ENCODE measurements at regions not wholly inside any gene's neighbourhood (a gene's known extent, or its start where the extent isn't known, plus 50 kb on each side); places are given as distances from the start of the nearest gene placed in this dataset.
A peak's percentile ranks its signal among the peaks of the same experiment; 100 is the strongest.
"Not testable (repeated sequence)": the region's sequence is repeated elsewhere in the genome, so short reads cannot be mapped to it uniquely, and the experiment has no call there.

DNA sequence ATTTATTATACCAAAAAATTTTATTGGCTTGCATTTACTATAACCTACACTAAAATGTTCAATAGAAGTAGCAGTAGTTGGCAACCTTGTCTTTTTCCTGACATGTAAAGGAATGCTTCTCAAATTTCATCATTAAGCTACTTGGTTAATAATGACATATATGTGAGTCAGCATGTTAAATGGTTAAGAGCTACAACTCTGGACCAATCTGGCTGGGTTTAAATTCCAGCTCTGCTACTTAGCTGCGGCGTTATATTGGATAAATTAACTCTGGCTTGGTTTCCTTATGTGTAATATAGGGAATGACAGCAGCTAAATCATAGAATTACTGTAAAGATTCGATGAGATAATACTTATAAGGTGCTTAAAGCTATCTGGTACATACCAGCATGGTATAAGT is 53.7 kb upstream of the OTOGL start:
- no peak for DNase-seq

DNA sequence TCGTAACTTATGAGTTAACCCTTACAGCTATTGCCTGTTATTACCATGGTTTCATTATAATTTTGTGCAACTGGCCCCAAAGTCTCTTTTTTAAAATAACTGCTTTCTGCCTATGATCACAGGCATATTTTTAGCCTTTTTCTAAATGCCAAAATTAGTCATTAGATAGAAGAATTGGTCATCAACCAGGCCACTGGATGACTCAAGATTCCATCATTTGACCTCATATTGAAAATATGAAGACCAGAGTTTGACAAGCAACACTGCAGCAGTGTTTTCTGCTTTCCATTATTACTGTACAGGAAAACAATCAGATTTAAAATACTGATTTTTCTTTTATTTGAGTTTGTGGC is 54.7 kb upstream of the OTOGL start:
- no peak for DNase-seq

DNA sequence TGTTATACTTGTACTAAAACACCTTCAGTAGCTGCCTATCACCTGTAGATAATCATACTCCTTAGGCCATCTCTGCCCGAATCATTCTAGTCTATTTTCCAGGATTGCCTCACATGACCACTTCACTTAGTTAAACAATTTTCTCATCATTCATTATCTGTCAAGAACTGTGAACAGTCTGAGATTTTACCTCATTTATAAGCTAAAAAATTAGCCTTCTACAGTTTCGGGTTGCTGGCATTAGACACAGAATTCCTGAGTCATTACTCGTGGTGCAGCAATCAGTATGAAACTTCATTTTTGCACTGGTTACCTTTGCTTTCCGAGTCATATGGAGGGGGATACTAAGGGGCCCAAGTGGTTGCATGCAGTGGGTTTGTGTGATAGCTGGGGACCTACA is 57.6 kb upstream of the OTOGL start:
- no peak for DNase-seq

DNA sequence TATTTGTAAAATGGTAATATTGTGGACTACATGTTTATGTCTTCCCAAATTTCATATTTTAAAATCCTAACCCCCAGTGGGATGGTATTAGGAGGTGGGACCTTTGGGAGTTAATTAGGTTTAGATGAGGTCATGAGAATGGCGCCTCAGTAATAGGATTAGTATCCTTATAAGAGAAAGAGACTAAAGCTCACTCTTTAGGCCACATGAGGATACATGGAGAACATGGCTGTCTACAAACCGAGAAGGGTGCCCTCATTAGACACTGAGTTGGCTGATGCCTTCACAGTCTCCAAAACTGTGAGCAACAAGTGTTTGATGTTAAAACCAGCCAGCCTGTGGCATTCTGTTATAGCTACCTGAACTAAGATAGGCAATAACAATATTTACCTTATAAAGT is 58.3 kb upstream of the OTOGL start:
- no peak for DNase-seq

DNA sequence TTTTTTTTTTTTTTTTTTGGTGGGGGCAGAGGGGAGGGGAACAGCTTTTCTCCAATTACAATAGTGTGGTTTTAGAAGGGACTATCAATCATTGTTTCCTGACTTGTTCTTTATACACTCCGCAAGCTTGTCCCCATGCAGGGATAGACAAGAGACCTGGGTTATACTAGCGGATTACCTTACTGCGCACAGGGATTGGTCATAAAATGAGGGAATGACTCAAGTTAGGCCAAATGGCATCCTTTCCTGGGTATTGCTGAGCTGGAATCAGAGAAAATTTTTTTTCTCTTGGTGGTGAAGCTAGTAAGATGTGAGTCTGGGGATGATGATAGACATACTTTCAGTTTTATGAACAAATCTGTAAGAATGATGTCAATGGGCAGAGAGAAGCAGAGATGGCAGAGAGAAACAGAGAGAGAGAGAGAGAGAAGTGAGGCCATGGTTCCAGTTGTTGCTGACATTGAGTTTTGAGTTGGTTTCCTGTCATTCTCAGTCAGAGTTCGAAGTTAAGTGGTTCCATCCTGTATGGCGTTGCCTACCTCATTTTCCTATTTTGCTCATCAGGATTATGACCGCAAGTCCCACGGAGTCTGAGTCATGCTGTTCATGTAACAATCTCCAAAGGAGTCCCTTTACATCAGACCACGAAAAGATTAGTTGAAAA is 59.1 kb upstream of the OTOGL start:
- DNase-seq, result no peak

DNA sequence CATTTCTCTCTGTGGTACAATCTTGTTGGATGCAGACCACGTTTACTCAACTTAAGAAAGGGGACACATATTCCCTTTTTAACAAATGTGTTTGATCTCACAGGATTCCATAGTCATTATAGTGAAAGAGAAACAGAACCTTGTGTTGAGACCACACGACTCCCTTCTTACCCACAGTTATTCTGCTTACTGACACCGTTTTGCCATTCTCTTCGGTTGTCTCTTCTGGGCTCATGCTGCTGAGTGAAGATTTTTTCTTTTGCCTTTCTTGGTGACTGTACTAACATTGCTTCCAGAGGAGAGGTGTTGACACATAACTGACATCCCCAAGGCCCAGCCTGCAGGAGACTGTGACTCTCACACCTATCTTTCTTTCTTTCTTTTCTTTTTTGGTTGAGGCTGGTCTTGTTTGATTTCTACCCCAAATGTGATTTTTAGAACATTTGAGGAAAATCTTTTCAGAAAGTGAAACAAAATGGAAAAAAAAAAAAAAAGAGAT is 61.2 kb upstream of the OTOGL start:
- DNase-seq, result peak; percentile 20

DNA sequence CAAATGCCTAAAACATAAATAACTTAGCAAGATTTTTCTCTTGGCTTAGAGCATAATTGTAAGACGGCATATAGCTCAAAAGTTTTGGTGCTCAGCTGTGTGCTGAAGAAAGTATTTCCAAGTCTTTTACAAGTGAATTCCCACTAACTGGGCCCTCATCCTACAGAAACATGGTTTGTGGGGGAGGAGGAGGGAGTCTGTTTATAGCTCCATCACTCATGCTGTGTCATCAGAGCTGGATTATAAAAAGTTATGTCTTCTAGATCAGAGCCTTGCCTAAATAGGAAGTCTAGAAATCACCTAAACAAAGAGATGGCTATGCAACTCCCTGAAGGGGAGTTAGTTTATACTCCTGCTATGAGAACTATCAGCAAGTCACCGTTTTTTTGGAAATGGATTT is 65.9 kb upstream of the OTOGL start:
- DNase-seq, result peak; percentile 48

DNA sequence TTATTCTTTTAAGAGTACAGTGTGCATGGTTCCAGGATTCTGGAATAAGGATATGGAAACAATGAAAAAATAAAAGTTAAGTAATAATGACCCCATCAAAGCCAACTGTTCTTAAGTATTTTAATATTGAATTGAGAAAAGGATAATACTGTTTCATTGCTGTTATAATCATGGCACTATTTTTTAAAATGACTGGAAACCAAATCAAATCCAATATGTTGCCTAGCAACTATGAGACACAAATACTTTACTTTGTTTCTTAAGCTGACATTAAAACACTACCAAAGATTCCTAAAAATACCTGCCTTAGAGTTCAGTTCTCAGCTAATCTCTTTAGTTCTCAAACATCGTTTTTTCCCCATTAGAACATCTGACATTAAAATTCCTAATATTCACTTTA is 66.4 kb upstream of the OTOGL start:
- DNase-seq, result no peak

DNA sequence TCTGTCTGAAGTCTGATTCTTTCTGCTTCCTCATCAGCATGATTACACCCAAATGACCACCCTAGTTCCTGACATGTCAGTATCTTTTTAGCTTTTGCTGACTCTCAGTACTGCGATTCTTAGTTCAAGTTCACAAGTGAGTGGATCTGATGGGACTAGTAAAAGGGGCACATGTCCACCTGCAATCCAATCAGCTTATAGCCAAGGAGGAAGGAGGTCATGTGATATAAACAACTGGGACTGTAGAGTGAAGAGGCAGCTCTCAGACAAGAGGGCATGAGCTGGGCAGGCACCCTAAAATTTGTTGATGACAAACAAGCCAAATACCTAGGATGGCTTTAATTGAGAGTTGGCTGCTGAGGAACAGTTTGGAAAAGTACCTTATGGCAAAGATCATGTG is 68.1 kb upstream of the OTOGL start:
- no peak for DNase-seq

DNA sequence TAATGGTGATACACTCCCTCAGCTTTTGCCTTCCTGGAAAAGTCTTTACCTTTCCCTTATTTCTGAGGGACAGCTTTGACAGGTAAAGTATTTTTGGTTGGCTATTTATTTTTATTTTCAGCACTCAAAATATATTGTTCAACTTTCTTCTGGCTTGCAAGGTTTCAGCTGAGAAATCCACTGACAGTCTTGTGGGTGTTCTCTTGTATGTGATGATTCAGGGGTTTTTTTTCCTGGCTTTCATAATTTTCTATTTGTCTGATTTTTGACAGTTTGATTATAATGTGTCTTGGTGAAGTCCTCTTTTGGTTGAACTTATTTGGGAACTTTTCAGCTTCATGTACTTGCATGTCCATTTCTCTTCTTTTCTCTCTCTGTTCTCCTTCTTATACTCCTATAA is 73.7 kb upstream of the OTOGL start:
- DNase-seq, result no peak

DNA sequence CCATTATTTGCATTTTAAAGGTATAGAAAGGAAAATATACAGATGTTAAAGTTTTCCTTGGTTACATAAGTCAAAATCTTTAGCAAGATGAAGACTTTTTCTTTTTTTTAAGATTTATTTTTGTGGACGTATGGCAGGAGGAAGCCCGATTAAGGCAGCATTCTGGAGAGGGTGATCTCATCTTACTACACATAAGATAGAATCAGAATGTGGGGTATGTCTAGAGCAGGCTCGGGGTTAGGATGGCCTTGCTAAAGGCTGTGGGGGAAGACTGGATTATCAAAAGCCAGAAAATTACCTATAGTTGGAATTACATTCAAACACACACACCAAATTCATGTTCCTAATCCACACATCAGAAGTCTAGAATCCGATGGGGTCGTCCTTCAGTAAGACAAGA is 79.6 kb upstream of the OTOGL start:
- no peak for DNase-seq

DNA sequence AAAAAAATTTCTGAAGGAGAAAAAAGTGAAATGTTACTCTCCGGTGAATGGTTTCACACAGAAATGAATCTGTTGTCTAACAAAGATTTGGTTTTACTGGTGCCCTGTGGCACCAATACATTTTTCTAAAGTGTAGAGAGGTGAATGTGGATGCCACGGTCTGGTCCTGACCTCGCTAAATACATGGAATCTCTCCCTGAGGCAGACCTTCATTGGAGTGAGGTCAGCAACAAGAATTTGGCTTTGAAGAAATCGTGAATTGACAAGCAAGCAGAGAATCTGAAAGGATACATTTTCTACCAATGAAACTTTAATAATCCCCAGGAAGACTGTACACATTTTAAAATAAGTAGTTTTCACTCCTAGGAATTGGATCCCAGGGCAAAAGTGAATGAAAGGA is 81.2 kb upstream of the OTOGL start:
- no peak for DNase-seq

DNA sequence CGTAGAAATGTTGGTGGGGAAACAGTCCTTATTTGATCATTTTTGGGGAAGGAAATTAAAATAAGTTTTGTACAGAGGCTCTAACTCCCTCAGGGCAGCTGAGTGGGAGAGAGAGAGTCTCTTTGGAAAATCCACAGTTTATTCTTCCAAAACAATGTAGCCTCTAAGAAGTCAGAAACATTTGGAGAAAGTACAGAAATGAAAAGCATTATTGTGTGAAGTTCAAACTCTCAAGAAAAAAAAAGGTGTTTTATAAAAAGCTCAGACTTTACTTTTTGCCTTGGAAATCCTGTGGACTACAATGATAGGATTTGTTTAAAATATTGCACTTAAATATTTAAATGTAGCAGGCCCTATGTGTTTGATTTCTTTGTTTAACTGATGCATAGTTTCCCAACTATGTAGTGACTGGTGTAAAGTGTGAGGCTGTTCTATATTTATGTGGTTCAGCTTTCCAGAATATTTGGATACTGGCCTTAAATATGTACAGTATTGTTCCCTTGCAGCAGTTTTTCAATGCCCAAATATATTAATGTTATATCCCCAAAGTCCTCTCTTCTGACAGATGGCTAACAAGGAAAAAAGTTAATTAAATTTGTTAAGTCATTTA is 82.0 kb upstream of the OTOGL start:
- DNase-seq, result no peak

DNA sequence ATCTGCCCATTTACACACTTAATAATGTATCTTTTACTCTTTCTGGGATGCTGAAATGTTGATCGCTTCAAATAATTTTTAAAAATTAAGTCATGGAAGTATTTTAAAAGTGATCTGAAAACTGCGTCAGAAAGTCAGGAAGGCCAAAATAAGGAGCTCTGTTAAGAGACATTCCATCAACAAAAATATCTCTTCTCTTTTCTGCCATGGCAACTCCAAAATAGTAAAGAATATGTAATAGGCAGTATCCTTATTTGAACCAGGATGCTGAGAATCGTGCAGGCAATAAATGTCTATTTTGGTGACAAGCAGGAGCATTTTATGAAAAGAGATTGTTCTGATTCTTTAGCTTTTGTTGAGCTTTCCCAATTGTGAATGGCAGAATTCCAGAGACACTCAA is 81.8 kb upstream of the PPP1R12A start:
- DNase-seq, result no peak

DNA sequence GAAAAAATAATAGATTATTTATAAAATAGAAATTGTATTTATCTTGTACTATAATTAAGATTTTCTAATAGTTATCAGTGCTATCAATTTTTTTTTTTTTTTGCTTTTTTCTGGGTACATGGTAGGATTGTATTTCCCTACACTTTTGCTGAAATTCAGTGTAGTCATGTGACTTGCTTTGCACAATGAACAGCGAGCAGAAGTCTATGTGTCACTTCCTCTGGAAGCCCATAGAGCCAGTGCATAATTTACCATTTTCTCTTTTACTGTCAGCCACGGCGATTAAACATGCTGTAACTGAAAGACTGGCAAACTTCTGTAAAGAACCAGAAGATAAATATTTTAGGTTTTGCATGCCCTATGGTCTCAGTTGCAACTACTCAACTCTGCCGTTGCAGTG is 80.8 kb upstream of the PPP1R12A start:
- no peak for DNase-seq

DNA sequence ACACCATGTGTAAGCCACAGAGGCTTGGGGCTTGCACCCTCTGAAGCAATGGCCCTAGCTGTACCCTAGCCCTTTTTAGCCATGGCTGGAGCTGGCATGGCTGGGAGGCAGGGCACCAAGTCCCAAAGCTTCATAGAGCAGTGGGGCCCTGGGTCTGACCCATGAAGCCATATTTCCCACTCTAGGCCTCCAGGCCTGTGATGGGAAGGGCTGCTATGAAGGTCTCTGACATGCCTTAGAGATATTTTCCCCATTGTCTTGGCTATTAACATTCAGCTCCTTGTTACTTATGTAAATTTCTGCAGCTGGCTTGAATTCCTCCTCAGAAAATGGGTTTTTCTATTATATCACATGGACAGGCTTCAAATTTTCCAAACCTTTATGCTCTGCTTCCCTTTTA is 68.8 kb upstream of the PPP1R12A start:
- DNase-seq, result not testable (repeated sequence)

DNA sequence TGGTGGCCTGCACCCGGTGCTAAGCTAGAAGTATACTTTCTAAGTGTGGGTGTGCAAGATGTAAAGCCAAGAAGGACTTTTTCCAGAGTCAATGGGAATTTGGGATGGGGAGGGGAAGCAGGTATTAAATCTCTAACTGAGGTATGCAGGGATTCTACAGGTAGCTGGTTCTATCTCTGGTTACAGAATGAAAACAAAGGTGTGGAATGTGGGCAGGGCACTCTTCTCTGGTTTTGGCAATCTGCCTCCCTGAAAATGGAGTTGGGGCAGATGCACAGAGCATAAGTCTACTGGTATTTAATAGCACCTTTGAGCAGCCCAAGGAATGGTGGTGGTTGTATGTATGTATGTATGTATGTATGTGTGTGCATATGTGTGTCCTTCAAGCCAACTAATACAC is 66.7 kb upstream of the PPP1R12A start:
- DNase-seq, result no peak

DNA sequence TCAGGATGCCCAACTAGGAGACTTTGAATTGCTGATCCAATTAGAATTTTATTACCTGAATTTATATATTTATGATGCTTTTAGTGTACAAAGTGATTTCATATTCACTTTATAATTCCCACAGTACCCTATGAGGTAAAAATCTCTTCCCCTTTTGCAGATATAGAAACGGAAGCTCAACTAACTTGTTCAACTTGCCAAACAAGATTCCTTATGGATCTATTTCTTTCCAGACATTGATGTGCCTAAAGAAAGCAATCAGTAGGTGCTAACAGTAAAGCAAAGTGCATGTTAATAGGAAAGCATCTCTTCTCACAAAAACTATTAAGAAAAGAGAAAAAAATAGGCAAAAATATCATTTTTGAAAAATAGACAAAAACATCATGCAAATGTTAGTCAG is 65.9 kb upstream of the PPP1R12A start:
- no peak for DNase-seq

DNA sequence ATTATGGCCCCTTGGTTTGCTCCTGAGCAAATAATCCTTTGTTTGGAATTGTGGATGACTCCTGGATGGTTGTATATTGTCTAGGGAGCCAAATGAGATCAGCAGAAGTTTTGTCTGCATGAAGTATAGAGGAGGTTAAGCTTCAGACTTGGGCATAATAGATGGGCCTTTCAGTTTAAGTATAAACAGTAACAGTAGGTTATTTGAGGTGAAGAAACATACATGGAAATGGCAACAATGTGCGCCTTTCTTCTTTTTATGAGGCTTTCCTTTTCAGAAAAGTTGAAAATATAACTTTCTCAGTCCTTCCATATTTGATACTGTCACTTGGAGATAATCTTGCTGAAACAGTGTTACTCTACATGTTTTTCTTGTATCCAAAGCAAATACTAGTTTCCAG is 63.7 kb upstream of the PPP1R12A start:
- no peak for DNase-seq

DNA sequence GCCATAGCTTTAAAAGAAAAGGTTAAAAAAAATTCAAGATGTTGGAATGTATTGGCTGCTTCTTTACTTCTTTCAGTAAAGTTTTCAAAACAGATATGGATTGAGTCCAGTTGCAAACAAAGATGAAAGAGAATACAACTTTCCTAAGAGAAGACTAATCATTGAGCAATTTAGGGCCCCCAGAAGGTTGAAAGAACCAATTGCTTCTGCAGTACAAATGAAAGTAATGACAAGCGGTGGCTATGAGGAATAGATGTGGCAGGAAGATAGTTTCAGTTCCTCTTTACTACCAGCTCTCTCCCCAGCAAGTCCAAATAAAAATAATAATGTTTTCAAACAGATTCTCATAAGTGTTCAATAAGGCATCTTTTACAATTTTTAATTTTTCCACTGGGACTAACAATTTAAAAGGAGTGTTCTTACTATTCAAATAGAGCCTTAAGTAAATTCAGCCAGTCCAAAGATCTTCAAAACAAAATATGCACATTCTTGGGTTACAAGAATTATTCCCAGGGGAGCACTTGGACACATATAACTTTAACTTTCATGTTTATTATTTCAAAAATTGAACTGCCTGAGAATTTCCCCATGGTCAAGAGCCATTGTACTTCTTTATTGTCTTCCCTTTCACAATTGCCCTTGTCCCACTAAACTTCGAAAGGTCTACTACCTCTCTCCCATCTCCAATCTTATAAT is 62.3 kb upstream of the PPP1R12A start:
- peak; percentile 84 for DNase-seq

DNA sequence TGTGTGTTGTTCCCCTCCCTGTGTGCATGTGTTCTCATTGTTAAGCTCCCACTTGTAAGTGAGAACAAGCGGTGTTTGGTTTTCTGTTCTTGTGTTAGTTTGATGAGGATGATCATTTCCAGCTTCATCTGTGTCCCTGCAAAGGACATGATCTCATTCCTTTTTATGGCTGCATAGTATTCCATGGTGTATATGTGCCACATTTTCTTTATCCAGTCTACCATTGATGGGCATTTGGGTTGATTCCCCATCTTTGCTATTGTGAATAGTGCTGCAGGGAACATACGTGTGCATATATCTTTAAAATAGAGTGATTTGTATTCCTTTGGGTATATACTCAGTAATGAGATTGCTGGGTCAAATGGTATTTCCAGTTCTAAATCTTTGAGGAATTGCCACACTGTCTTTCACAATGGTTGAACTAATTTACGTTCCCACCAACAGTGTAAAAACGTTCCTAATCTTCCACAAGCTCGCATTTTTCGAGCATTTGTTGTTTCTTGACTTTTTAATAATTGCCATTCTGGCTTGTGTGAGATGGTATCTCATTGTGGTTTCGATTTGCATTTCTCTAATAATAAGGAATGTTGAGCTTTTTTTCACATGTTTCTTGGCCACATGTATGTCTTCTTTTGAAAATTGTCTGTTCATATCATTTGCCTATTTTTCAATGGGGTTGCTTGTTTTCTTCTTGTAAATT is 60.6 kb upstream of the PPP1R12A start:
- not testable (repeated sequence) for DNase-seq

DNA sequence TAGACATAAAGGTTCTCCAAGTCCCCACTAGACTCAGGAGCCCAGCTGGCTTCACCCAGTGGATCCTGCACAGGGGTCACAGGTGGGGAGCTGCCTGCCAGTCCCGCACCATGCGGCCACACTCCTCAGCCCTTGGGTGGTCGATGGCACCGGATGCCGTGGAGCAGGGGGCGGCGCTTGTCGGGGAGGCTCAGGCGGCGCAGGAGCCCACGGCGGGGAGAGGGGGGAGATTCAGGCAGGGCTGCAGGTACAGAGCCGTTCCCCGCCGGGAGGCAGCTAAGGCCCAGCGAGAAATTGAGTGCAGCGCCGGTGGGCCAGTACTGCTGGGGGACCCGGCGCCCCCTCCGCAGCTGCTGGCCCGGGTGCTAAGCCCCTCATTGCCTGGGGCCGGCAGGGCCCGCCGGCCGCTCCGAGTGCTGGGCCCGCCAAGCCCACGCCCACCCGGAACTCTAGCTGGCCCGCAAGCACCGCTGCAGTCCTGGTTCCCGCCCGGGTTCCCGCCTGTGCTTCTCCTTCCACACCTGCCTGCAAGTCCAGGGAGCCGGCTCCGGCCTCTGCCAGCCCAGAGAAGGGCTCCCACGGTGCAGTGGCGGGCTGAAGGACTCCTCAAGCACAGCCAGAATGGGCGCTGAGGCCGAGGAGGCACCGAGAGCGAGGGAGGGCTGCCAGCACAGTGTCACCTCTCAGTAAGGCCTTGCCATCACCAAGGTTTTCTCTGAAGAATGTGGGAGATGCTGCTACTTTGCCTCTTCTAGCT is 58.4 kb upstream of the PPP1R12A start:
- DNase-seq, result no peak

DNA sequence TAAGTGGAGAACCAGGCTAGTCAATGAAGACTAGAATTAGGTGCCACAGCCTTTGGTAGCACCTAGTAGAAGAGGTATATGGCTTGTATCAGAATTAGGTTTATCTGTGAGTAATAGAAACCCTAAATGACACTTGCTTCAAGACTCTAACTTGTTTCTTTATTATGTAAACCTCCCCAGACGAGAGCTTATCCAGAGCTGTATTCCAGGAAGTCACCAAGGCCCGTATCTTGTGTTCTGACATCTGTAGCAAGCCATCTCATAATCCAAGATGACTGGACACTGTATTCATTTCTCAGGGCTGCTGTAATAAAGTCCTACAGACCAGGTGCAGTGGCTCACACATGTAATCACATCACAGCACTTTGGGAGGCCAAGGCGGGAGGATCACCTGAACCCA is 56.7 kb upstream of the PPP1R12A start:
- DNase-seq, result no peak

All from OCI-M1 (cell line).